ENCODE measurements at regions not wholly inside any gene's neighbourhood (a gene's known extent, or its start where the extent isn't known, plus 50 kb on each side); places are given as distances from the start of the nearest gene placed in this dataset.

- H3K9me3 ChIP-seq, result no peaks in the 10 kb centered on the region
- intact Hi-C loops (cut with DNase I), result no loop called here
- H3K27ac ChIP-seq, result no peak overlapping the region
- H3K4me3 ChIP-seq, result no peak overlapping the region
- TF ChIP-seq CTCF (IDR thresholded peaks at IDR 0.05) (no peak), POLR2A (IDR thresholded peaks at IDR 0.05) (no peak), POLR2AphosphoS5 (IDR thresholded peaks at IDR 0.05; ENCODE audit: insufficient read depth in 1 of 2, low read depth in 1 of 2) (no peak)
- H3K36me3 ChIP-seq, result no peaks in the 10 kb centered on the region
- no peak for DNase-seq (ENCODE audit: extremely low spot score in 2 of 2)
- H3K27me3 ChIP-seq, result no peaks in the 10 kb centered on the region
- H3K4me1 ChIP-seq, result no peaks in the 10 kb centered on the region
Measured at GRCh38 chr12:4822572-4822971, 87.1 kb upstream of the KCNA1 start.

GRCh38 chr12:4824380-4824779 lies 85.3 kb upstream of the KCNA1 start:
- Histone ChIP-seq H3K4me1 (no peaks in the 10 kb centered on the region), H3K36me3 (no peaks in the 10 kb centered on the region), H3K27me3 (no peaks in the 10 kb centered on the region), H3K4me3 (no peak overlapping the region), H3K9me3 (no peaks in the 10 kb centered on the region), H3K27ac (no peak overlapping the region)
- intact Hi-C loops (cut with DNase I), result no loop called here
- TF ChIP-seq CTCF (IDR thresholded peaks at IDR 0.05) (no peak), POLR2A (IDR thresholded peaks at IDR 0.05) (no peak), POLR2AphosphoS5 (IDR thresholded peaks at IDR 0.05; ENCODE audit: insufficient read depth in 1 of 2, low read depth in 1 of 2) (no peak)
- no peak for DNase-seq (ENCODE audit: extremely low spot score in 2 of 2)

- Histone ChIP-seq H3K4me1 (no peaks in the 10 kb centered on the region), H3K4me3 (no peak overlapping the region), H3K9me3 (no peaks in the 10 kb centered on the region), H3K27me3 (no peaks in the 10 kb centered on the region), H3K27ac (no peak overlapping the region), H3K36me3 (no peaks in the 10 kb centered on the region)
- intact Hi-C loops (cut with DNase I), result no loop called here
- TF ChIP-seq POLR2A (IDR thresholded peaks at IDR 0.05), result no peak
- TF ChIP-seq CTCF (IDR thresholded peaks at IDR 0.05), result no peak
- TF ChIP-seq POLR2AphosphoS5 (IDR thresholded peaks at IDR 0.05; ENCODE audit: insufficient read depth in 1 of 2, low read depth in 1 of 2), result no peak
- DNase-seq (ENCODE audit: extremely low spot score in 2 of 2), result no peak
Measured at GRCh38 chr12:4825011-4825858, 84.5 kb upstream of the KCNA1 start.

- no peak overlapping the region for H3K4me3 ChIP-seq
- H3K9me3 ChIP-seq, result no peaks in the 10 kb centered on the region
- no peak for TF ChIP-seq CTCF (IDR thresholded peaks at IDR 0.05)
- no peak for TF ChIP-seq POLR2AphosphoS5 (IDR thresholded peaks at IDR 0.05; ENCODE audit: insufficient read depth in 1 of 2, low read depth in 1 of 2)
- no peak for TF ChIP-seq POLR2A (IDR thresholded peaks at IDR 0.05)
- intact Hi-C loops (cut with DNase I), result no loop called here
- no peak overlapping the region for H3K27ac ChIP-seq
- H3K36me3 ChIP-seq, result no peaks in the 10 kb centered on the region
- no peaks in the 10 kb centered on the region for H3K4me1 ChIP-seq
- H3K27me3 ChIP-seq, result no peaks in the 10 kb centered on the region
- no peak for DNase-seq (ENCODE audit: extremely low spot score in 2 of 2)
Measured at GRCh38 chr12:4826909-4827308, 82.8 kb upstream of the KCNA1 start.

GRCh38 chr12:4828176-4828575 lies 81.5 kb upstream of the KCNA1 start:
- Histone ChIP-seq H3K36me3 (no peaks in the 10 kb centered on the region), H3K27ac (no peak overlapping the region), H3K9me3 (no peaks in the 10 kb centered on the region), H3K27me3 (no peaks in the 10 kb centered on the region), H3K4me1 (no peaks in the 10 kb centered on the region), H3K4me3 (no peak overlapping the region)
- no peak for DNase-seq (ENCODE audit: extremely low spot score in 2 of 2)
- TF ChIP-seq POLR2AphosphoS5 (IDR thresholded peaks at IDR 0.05; ENCODE audit: insufficient read depth in 1 of 2, low read depth in 1 of 2), result no peak
- no peak for TF ChIP-seq POLR2A (IDR thresholded peaks at IDR 0.05)
- TF ChIP-seq CTCF (IDR thresholded peaks at IDR 0.05), result no peak
- intact Hi-C loops (cut with DNase I), result no loop called here

All from vagina (tissue), 2 donors.